C1 segment of cervical spinal cord (tissue), 14 donors: ENCODE measurements at regions not wholly inside any gene's neighbourhood (a gene's known extent, or its start where the extent isn't known, plus 50 kb on each side); places are given as distances from the start of the nearest gene placed in this dataset.
"Not testable (repeated sequence)": the region's sequence is repeated elsewhere in the genome, so short reads cannot be mapped to it uniquely, and the experiment has no call there.

ENCODE experiments used
- DNase-seq, 14 donors: peaks; one replicate each; lab custom pipeline; 2025; lab: John Stamatoyannopoulos, UW

DNA sequence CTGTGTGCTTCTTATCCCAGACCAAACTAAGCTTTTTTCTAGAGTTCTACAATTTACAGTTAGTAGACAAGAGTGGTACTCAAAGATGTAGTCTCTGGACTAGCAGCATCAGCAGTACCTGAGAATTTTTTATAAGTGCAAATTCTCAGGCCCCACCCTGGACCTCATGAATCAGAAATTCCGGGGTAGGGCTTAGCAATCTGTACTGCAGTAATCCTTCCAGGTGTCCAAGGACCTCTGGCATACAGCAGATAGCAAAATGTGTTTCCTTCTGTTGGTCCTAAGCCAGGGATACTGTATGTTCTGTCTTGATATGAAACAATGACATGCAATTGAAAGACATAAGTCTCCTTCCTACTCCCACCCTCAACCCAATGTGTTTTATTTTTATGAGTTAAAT is 194.3 kb downstream of the MSX2 start:
- DNase-seq: no peak

GRCh38 chr5:174917976-174918554 is 193.7 kb downstream of the MSX2 start:
- no peak for DNase-seq

DNA sequence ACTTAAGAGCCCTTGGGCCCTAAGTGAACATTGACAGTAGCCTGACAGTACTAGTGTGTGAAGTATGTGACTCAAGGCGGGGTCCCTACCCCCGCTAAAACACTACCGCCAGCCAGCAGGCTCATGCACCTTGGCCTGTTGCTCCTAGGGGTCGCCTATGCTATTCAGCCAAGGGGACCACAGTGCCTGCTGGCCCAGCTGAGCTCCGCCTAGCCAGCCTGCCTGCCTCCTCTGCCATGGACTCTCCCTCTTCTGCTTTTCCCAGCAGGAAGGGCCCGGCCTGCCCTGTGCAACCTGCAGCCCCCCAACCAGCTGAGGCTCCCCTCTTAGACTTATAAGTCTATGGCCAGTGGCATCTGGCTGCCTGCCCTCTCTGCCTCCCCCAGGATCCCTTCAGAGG is 193.1 kb downstream of the MSX2 start:
- DNase-seq: not testable (repeated sequence)

DNA sequence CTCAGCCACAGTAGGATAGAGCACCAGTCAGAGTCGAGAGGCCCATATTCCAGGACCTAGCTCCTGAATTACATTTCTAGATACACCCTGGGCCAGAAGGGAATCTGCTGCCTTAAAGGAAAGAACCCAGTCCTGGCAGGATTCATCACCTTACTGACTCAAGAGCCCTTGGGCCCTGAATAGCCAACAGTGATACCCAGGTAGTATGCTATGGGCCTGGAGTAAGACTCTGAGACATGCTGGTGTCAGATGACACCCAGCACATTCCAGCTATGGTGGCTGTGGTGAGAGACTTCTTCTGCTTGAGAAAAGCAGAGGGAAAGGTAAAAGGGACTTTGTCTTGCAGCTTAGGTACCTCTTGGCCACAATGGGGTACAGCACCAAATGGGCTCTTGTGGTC is 192.5 kb downstream of the MSX2 start:
- DNase-seq: not testable (repeated sequence)

GRCh38 chr5:174916227-174916626 is 191.8 kb downstream of the MSX2 start:
- DNase-seq: no peak

- no peak for DNase-seq
These were observed 186.7 kb downstream of the MSX2 start for GRCh38 chr5:174911118-174911517.

GRCh38 chr5:174910245-174910737 is 185.9 kb downstream of the MSX2 start:
- peak in 12 of 14 donors; percentile 1 to 78 (median 21) for DNase-seq

- no peak for DNase-seq
These were observed 178.9 kb downstream of the MSX2 start for GRCh38 chr5:174903172-174903732.

- no peak for DNase-seq
These were observed 177.0 kb downstream of the MSX2 start for GRCh38 chr5:174901336-174901735.

- no peak for DNase-seq
These were observed 176.0 kb downstream of the MSX2 start for GRCh38 chr5:174900240-174900865.

DNA sequence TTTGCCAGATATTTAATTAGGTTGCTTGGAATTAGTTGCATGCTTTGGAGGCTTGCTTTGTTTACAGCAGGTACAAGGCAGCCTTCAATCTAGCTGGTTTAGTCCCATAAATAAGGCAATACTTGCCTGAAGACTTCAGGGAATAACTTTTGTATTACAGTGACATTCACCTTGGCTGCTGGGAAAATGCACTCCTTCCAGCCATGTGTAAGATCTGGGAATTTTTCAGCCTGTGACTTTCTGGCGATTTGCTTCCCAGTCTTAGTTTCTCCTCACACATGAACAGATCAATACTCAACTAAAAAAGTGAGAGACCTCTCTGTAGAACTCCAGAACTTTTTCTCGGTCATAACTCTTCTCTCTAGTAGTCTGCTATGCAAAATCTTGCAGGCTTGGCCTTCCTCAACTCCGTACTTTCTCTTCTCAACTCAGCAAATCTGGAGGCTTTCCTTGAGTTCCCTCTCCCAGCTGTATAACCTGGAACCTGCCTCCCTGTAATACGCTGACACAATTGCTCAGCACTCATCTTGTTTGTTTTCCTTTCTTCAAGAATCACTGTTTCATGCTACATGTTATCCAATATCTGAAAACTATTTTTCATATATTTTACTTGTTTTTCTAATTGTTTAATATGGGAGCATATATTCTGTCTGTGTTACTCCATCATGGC is 173.0 kb downstream of the MSX2 start:
- no peak for DNase-seq

DNA sequence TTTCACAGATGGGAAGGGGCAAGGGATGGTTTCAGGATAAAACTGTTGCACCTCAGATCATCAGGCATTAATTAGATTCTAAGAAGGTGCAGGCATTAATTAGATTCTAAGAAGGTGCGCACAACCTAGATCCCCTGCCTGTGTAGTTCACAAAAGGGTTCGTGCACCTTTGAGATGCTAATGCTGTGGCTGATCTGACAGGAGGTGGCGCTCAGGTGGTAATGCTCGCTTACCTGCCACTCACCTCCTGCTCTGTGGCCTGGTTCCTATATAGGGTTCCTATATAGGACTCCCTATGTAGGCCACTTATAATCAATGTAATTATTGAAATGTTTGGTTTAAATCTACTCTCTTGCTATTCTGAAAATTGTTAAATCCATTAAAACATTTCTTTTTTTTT is 171.0 kb downstream of the MSX2 start:
- DNase-seq: no peak

GRCh38 chr5:174892742-174893141 is 168.4 kb downstream of the MSX2 start:
- DNase-seq: no peak

DNA sequence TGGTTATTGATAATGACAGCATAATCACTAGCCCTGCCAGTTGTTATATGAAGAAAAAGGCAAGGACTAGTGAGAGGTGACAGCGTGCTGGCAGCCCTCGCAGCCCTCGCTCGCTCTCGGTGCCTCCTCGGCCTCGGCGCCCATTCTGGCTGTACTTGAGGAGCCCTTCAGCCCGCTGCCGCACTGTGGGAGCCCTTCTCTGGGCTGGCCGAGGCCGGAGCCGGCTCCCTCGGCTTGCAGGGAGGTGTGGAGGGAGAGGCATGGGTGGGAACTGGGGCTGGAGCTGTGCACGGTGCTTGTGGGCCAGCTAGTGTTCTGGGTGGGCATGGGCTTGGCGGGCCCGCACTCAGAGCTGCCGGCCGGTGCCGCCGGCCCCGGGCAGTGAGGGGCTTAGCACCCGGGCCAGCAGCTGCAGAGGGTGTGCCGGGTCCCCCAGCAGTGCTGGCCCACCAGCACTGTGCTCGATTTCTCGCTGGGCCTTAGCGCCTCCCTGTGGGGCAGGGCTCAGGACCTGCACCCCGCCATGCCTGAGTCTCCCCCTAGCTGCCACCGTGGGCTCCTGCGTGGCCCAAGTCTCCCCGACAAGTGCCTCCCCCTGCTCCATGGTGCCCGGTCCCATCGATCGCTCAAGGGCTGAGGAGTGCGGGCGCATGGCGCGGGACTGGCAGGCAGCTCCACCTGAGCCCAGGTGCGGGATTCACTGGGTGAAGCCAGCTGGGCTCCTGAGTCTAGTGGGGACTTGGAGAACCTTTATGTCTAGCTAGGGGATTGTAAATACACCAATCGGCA is 156.2 kb downstream of the MSX2 start:
- not testable (repeated sequence) for DNase-seq

- DNase-seq: no peak
These were observed 153.6 kb downstream of the MSX2 start for GRCh38 chr5:174877987-174878386.

GRCh38 chr5:174872271-174872670 is 147.9 kb downstream of the MSX2 start:
- no peak for DNase-seq

- DNase-seq: no peak
These were observed 127.8 kb downstream of the MSX2 start for GRCh38 chr5:174852143-174852542.

DNA sequence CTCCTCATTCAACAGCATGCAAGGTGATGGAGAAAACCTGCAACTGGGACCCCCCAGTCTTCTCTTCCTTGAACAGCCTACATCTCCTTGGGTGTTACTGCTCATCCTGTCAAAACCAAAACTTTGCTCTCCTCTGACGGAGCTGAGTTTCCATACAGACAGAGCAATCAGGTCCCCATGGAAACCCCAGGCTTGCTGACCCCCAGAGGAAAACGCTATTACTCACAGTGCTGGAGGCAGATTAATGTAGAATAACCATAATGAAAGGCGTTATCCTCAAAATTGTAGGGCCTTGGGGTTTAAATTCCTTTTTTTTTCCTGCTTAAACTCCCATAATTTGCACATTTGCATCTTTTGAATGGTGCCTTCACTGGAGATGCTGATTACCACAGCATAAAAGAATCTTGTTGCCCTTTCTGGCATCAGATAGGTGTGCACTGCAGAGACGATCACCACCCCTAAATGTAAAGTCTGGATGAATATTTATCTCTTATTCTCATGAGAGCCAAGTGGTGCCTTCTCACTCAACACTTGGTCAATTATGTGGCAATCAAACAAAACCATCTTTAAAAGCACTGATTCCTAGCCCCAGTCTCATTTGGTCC is 126.3 kb downstream of the MSX2 start:
- DNase-seq: no peak

DNA sequence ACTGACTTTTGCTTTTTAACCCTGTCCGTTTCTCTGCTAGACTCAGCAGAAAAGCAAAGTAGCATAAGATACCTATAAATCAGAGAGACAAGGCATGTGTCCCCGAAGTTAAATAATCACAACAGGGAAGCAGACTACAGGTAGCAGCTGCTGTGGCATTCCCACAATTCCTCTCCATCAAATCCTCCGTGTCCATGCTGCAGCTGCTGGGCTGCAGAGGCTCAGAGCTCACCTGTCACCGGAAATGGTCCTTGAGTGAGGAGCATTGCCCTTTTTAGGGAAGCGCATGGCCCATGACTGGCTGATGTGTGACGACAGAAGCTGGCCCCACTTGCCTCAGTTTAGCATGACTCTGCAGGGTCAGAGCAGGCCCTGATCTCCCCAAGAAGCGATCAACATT is 125.0 kb downstream of the MSX2 start:
- no peak for DNase-seq

DNA sequence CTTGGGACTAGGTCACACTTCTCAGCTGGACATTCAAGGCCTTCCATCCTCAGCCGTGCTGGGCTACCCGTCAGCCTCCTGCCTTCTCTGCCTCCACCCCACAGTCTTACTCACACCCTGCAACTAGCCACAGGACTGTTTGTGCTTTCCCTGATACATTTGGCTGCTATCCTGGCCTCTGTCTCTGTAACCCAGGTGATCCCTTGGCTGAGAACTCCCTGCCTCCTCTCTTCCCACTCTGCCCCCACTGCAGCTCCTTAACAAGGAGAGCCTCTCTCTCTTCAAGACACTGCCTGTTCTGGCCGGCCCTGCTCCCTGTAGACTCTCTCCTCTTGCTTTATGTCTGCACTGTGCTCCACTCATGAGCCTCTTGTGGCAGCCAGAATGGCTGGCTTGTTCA is 120.6 kb downstream of the MSX2 start:
- peak in 8 of 14 donors; percentile 4 to 62 (median 24) for DNase-seq
